Stomach (tissue), 8 donors: ENCODE measurements at regions not wholly inside any gene's neighbourhood (a gene's known extent, or its start where the extent isn't known, plus 50 kb on each side); places are given as distances from the start of the nearest gene placed in this dataset.

Experiments
- DNase-seq, 2 donors: peaks; one replicate each; pipeline versions ENCODE4 v3.0.0 to v3.0.0-alpha.2; 2013 to 2019
- H3K27ac ChIP-seq, 5 donors: fragments of 200-600 bp in 4 of 5; sonication (generic) in 4 of 5; one replicate each; pipeline ENCODE4 v1.5.1; 2013 to 2019; ENCODE audit warnings: mild to moderate bottlenecking in 1 of 5, moderate library complexity in 1 of 5
- H3K27me3 ChIP-seq, 3 donors: fragments of 200-600 bp; sonication (generic); one replicate each; pipeline ENCODE4 v1.5.1; 2017 to 2019; ENCODE audit warnings: mixed run types in 1 of 3
- H3K36me3 ChIP-seq, 4 donors: fragments of 200-600 bp; sonication (generic); 1 replicate in 3 of 4; 2 replicates in 1 of 4; pipeline ENCODE4 v1.5.1; 2016 to 2019
- H3K4me1 ChIP-seq, 4 donors: fragments of 200-600 bp; sonication (generic); one replicate each; pipeline ENCODE4 v1.5.1; 2016 to 2019
- H3K4me3 ChIP-seq, 4 donors: fragments of 200-600 bp; sonication (generic) in 3 of 4; one replicate each; pipeline ENCODE4 v1.5.1; 2016 to 2019; ENCODE audit warnings: mild to moderate bottlenecking in 1 of 4
- H3K9me3 ChIP-seq, 4 donors: fragments of 200-600 bp; sonication (generic); one replicate each; pipeline ENCODE4 v1.5.1; 2016 to 2019
- EP300 ChIP-seq: sonication (generic); formaldehyde crosslinking; IDR thresholded peaks from one replicate; pipeline ENCODE4 v1.6.1; 2017; ENCODE audit warnings: antibody characterized with exemption
- POLR2A ChIP-seq, 4 donors: fragments of 450-650 bp; IDR thresholded peaks; one replicate each; pipeline ENCODE4 v1.6.1; 2016; ENCODE audit warnings: antibody characterized with exemption in 4 of 4, control low read depth in 2 of 4, mild to moderate bottlenecking in 1 of 4, moderate library complexity in 1 of 4
- POLR2AphosphoS5 ChIP-seq, 3 donors: sonication (generic); formaldehyde crosslinking; IDR thresholded peaks; one replicate each; pipeline ENCODE4 v1.6.1; 2016; ENCODE audit warnings: antibody characterized with exemption in 3 of 3
- WGBS, 5 donors: extraction: QIAGEN DNeasy Blood & Tissue Kit in 3 of 5; methylation state at CpG; one replicate each; pipeline versions ENCODE4 v1.1.5 to v1.1.7; 2013 to 2018; 5-methylcytosine and 5-hydroxymethylcytosine counted together
- intact Hi-C: fragments of 100-400 bp; cut with DNase I; formaldehyde crosslinking; loops from one replicate; pipeline ENCODE4 v1.15.1; 2023; ENCODE audit warnings: low total_unique reads
- TF ChIP-seq, protein P1 (sequence below), 7 experiments: fragments of 450-650 bp in 4 of 7; fragments of 200-600 bp in 3 of 7; sonication (generic) in 3 of 7; IDR thresholded peaks; one replicate each; pipeline ENCODE4 v1.5.1; 2016 to 2019; ENCODE audit warnings: antibody characterized with exemption in 7 of 7, control low read depth in 2 of 7, mild to moderate bottlenecking in 1 of 7
- donor health status: healthy with polysubstance abuse.
- donor health status: Bipolar disorder and iron deficiency.
- donor health status: healthy.

DNA sequence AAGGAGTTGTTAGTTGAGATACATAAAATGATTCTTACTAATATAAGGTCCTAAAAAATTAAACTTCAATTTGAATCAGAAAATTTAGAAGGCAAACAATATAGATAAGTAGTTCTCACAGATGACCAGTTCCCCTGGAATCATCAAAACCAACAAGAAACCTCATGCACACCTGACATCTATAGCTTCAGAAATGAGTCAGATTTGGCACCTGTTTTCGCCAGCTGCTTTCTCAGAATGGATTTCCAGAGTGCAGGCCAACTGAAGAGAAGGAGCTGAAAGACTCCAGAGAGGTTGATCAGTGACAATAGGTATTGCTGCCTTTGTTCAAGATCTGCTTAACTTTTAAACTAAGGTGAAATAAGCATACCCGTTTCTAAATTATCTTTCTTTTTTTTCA is 192.4 kb downstream of the RDH14 start:
- Histone ChIP-seq H3K4me1 (no peaks in the 10 kb centered on the region), H3K36me3 (no peaks in the 10 kb centered on the region), H3K27ac (no peak overlapping the region), H3K9me3 (no peaks in the 10 kb centered on the region), H3K4me3 (no peak overlapping the region), H3K27me3 (no peaks in the 10 kb centered on the region)
- TF ChIP-seq POLR2AphosphoS5 (IDR thresholded peaks at IDR 0.05) (no peak), EP300 (no peak), POLR2A (IDR thresholded peaks at IDR 0.05) (no peak)
- TF ChIP-seq, protein P1, sequence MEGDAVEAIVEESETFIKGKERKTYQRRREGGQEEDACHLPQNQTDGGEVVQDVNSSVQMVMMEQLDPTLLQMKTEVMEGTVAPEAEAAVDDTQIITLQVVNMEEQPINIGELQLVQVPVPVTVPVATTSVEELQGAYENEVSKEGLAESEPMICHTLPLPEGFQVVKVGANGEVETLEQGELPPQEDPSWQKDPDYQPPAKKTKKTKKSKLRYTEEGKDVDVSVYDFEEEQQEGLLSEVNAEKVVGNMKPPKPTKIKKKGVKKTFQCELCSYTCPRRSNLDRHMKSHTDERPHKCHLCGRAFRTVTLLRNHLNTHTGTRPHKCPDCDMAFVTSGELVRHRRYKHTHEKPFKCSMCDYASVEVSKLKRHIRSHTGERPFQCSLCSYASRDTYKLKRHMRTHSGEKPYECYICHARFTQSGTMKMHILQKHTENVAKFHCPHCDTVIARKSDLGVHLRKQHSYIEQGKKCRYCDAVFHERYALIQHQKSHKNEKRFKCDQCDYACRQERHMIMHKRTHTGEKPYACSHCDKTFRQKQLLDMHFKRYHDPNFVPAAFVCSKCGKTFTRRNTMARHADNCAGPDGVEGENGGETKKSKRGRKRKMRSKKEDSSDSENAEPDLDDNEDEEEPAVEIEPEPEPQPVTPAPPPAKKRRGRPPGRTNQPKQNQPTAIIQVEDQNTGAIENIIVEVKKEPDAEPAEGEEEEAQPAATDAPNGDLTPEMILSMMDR (IDR thresholded peaks at IDR 0.05) = no peak
- intact Hi-C loops = no loop called here
- WGBS, 5 donors = 26 to 66% (median 49%) methylated on average over 2 of the region's 2 CpGs
- no peak for DNase-seq

GRCh38 chr2:18365342-18365741 is 195.1 kb downstream of the RDH14 start:
- Histone ChIP-seq H3K27me3 (no peaks in the 10 kb centered on the region), H3K4me3 (no peak overlapping the region), H3K4me1 (no peaks in the 10 kb centered on the region), H3K9me3 (no peaks in the 10 kb centered on the region), H3K36me3 (no peaks in the 10 kb centered on the region), H3K27ac (no peak overlapping the region)
- WGBS, 5 donors = 50 to 76% (median 67%) methylated on average over 2 of the region's 2 CpGs
- no peak for DNase-seq
- intact Hi-C loops = no loop called here
- TF ChIP-seq POLR2AphosphoS5 (IDR thresholded peaks at IDR 0.05) = no peak
- TF ChIP-seq, protein P1 (IDR thresholded peaks at IDR 0.05) = no peak
- no peak for TF ChIP-seq EP300
- no peak for TF ChIP-seq POLR2A (IDR thresholded peaks at IDR 0.05)

- Histone ChIP-seq H3K9me3 (no peaks in the 10 kb centered on the region), H3K4me3 (no peak overlapping the region), H3K4me1 (no peaks in the 10 kb centered on the region), H3K36me3 (no peaks in the 10 kb centered on the region), H3K27me3 (no peaks in the 10 kb centered on the region), H3K27ac (no peak overlapping the region)
- intact Hi-C loops = no loop called here
- 59 to 92% (median 80%) methylated on average over 3 of the region's 3 CpGs for WGBS, 5 donors
- TF ChIP-seq, protein P1 (IDR thresholded peaks at IDR 0.05) = no peak
- TF ChIP-seq POLR2AphosphoS5 (IDR thresholded peaks at IDR 0.05) (no peak), POLR2A (IDR thresholded peaks at IDR 0.05) (no peak), EP300 (no peak)
- DNase-seq = no peak
Measured at GRCh38 chr2:18363348-18363747, 197.1 kb downstream of the RDH14 start.

DNA sequence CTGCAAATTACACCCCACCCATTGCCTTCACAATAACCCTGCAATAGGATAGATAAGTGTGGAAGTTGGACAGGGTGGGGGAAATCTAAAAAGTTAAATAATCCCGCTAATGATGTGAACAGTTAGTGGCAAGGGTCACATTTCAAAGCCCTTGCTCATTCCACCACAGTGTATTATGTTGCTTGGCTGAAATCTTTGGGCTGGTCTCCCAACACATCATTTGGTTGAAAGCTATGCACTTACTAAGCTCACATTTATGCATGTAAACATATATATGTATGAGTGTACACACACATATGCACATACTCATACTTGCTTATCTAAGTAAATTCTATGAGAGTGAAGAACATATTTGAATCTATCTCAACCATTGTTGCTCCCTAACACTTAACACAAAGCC is 197.8 kb downstream of the RDH14 start:
- no peaks in the 10 kb centered on the region for H3K36me3 ChIP-seq
- no peaks in the 10 kb centered on the region for H3K4me1 ChIP-seq
- intact Hi-C loops = no loop called here
- TF ChIP-seq POLR2A (IDR thresholded peaks at IDR 0.05) = no peak
- TF ChIP-seq POLR2AphosphoS5 (IDR thresholded peaks at IDR 0.05) = no peak
- TF ChIP-seq, protein P1 (IDR thresholded peaks at IDR 0.05) = no peak
- TF ChIP-seq EP300 = no peak
- H3K4me3 ChIP-seq = no peak overlapping the region
- H3K27me3 ChIP-seq = no peaks in the 10 kb centered on the region
- WGBS, 5 donors = 69 to 94% (median 82%) methylated on average over 1 of the region's 1 CpG
- no peak for DNase-seq
- H3K27ac ChIP-seq = no peak overlapping the region
- H3K9me3 ChIP-seq = no peaks in the 10 kb centered on the region
